GM19043 (cell line): ENCODE measurements at regions not wholly inside any gene's neighbourhood (a gene's known extent, or its start where the extent isn't known, plus 50 kb on each side); places are given as distances from the start of the nearest gene placed in this dataset.
"Not testable (repeated sequence)": the region's sequence is repeated elsewhere in the genome, so short reads cannot be mapped to it uniquely, and the experiment has no call there.

Experiments used
- ATAC-seq: cut with Tn5 transposase; IDR thresholded peaks from one replicate; pipeline ENCODE4 v1.9.1; 2021; ENCODE audit warnings: low read depth; ENCODE audit not compliant: unreplicated experiment

- ATAC-seq: peak; percentile 68
Measured at GRCh38 chr11:71383461-71383860, 64.7 kb downstream of the DHCR7 start.

- ATAC-seq: no peak
Measured at GRCh38 chr11:71381781-71382505, 66.2 kb downstream of the DHCR7 start.

- ATAC-seq: no peak
Measured at GRCh38 chr11:71379701-71380100, 68.5 kb downstream of the DHCR7 start.

GRCh38 chr11:71373791-71374454 is 74.3 kb downstream of the DHCR7 start:
- ATAC-seq: no peak

- ATAC-seq: no peak
Measured at GRCh38 chr11:71372693-71373657, 75.2 kb downstream of the DHCR7 start.

GRCh38 chr11:71371674-71372069 is 76.5 kb downstream of the DHCR7 start:
- no peak for ATAC-seq

GRCh38 chr11:71370895-71371673 is 77.1 kb downstream of the DHCR7 start:
- ATAC-seq: no peak

GRCh38 chr11:71370020-71370747 is 78.0 kb downstream of the DHCR7 start:
- no peak for ATAC-seq

GRCh38 chr11:71369411-71369810 is 78.8 kb downstream of the DHCR7 start:
- no peak for ATAC-seq

GRCh38 chr11:71368966-71369365 is 79.2 kb downstream of the DHCR7 start:
- ATAC-seq: no peak

GRCh38 chr11:71367756-71368155 is 80.4 kb downstream of the DHCR7 start:
- no peak for ATAC-seq

- not testable (repeated sequence) for ATAC-seq
Measured at GRCh38 chr11:71367276-71367675, 80.9 kb downstream of the DHCR7 start.

- no peak for ATAC-seq
Measured at GRCh38 chr11:71366076-71366475, 82.1 kb downstream of the DHCR7 start.

GRCh38 chr11:71365626-71366025 is 82.6 kb downstream of the DHCR7 start:
- no peak for ATAC-seq

GRCh38 chr11:71364806-71365205 is 83.4 kb downstream of the DHCR7 start:
- no peak for ATAC-seq

- ATAC-seq: no peak
Measured at GRCh38 chr11:71364176-71364671, 84.0 kb downstream of the DHCR7 start.

GRCh38 chr11:71363721-71364120 is 84.5 kb downstream of the DHCR7 start:
- ATAC-seq: no peak

- no peak for ATAC-seq
Measured at GRCh38 chr11:71358963-71359567, 89.1 kb downstream of the DHCR7 start.

GRCh38 chr11:71358122-71358728 is 90.0 kb downstream of the DHCR7 start:
- ATAC-seq: no peak
